HG03442 (cell line): ENCODE measurements at regions not wholly inside any gene's neighbourhood (a gene's known extent, or its start where the extent isn't known, plus 50 kb on each side); places are given as distances from the start of the nearest gene placed in this dataset.
"Not testable (repeated sequence)": the region's sequence is repeated elsewhere in the genome, so short reads cannot be mapped to it uniquely, and the experiment has no call there.

Experiments
- ATAC-seq: cut with Tn5 transposase; IDR thresholded peaks from one replicate; pipeline ENCODE4 v1.9.1; 2021; ENCODE audit warnings: mild to moderate bottlenecking, moderate library complexity; ENCODE audit not compliant: unreplicated experiment

DNA sequence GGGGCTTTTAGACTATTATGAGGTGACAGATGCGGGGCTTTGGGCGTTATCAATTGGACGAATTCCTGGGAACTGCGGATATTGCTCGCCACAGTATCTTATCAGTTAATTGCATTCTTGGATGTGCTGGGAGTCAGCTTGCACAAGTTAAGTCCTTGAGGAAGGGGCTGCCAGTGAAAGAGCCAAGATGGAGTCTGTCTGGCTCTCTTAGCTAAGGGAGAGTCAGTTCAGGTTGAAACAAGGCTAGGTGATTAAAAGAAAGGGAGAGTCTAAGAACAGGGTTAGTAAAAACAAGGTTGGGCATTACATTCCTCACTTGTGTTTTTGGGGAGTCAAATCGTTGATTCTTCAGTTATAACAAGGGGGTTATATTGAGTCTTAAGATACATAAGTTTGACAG is 162.5 kb upstream of the CCZ1B start:
- ATAC-seq = not testable (repeated sequence)

DNA sequence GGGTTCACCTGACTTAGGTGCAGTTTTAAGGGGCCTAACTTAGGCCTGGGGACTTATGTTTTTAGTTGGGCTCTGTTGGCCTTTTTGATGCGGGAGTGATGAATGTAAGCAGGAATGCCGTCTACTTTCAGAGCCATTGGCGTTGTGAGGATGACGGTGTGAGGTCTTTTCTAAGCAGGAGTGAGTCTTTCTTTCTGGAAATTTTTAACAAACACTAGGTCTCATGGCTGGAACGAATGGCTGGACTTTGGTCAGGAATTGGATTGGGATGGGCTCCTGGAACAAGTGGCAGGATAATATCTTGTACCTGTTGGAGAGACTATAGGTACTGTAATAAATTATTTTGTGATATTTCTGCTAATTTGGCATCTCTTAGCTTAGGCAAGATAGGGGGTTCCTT is 163.9 kb upstream of the CCZ1B start:
- ATAC-seq = not testable (repeated sequence)

DNA sequence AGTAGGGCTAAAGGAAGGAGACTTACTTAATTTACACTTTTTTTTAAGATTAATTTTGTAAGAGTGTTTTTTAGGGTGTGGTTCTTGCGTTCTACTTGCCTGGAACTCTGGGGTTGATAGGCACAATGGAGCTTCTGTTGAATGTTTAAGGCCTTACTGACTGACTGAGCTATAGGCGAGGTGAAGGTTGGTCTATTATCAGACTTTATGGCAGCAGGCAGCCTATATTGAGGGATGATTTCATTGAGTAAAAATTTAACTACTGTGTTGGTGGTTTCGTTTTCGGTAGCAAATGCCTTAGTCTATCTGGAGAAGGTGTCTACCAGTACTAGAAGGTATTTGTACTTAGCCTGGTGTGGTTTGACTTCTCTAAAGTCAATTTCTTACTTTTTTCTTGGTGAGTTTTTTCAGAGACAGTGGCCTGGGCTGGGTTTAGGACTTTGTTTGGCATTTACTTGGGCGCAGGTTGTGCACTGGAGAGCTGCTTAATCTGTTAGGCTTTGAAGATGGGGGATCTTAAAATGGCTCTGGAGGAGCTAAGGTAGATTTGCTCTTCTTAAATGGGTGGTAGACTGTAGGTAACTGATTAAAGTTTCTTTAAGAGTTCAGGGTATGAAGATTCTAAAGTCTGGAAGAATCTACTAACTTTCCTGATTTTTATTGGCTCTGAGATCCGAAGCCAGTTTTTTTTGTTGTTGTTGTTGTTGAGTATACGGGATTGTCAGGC is 164.5 kb upstream of the CCZ1B start:
- not testable (repeated sequence) for ATAC-seq

DNA sequence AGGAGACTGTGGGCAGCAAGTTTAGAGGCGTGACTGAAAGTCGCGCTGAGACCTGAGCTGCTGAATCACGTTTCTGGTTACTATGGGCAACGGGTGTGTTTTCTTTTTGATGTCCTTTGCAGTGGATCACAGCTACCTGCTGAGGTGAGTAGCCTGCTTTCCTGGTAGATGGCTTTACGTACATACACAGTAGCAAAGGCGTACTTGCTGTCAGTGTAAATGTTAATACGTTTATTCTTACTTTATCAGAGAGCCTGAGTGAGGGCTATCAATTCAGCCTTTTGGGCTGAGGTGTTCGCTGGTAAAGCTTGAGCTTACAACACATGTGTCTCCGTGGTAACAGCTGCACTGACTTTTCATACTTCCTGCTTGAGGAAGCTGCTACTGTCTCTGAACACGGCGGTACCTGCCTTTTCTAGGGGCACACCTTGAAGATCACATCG is 165.1 kb upstream of the CCZ1B start:
- ATAC-seq = not testable (repeated sequence)

DNA sequence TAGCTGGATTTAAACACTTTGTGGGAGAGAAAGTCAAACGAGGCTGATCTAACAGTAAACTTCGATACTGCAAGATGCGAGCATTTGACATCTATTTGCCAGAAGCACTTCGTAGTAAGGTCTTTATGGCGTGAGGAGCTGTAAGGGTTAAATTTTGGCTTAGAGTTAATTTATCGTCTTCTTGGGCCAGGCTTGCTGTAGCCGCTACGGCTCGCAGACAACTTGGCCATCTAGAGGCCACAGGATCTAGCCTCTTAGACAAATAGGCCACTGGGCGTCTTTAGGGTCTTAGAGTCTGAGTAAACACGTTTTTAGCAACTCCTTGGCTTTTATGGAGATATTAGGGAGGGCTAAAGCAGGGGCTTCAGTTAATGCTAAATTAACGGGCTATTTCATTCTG is 165.6 kb upstream of the CCZ1B start:
- not testable (repeated sequence) for ATAC-seq

DNA sequence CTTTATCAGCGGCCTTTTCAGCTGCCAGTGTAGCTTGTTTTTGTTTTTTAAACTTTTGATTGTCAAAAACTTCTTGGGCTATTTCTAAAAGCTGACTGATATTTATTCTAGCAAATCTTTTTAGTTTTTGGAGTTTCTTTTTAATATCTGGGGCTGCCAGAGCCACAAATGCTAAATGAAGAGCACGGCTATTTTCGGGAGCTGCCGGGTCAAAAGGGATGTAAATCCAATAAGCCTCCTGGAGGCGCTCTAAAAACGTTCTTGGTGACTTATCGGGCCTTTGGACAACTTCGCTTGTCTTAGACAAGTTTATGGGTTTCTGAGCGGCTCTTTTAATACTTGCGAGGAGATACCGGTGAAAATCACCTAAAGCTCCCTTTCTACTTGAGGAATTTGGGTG is 166.1 kb upstream of the CCZ1B start:
- ATAC-seq = not testable (repeated sequence)

DNA sequence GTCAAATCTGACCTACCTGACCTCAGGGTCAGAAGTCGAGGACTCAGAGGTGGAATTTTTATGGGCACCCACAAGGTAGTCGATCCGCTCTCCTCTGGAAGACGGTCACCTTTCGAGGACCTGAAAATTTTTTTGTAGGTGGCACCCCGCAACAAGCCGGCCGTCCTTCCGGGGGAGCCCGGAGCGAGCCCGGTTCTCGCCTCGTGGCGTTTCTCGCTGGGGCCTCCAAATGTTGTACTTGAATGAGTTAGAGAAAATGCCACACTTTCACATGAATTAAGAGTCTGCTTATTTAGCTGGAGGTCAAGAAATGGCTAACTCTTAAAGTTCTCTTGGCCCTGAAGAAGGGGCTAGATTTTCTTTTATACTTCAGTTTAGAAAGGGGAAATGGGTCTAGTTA is 169.0 kb upstream of the CCZ1B start:
- not testable (repeated sequence) for ATAC-seq

DNA sequence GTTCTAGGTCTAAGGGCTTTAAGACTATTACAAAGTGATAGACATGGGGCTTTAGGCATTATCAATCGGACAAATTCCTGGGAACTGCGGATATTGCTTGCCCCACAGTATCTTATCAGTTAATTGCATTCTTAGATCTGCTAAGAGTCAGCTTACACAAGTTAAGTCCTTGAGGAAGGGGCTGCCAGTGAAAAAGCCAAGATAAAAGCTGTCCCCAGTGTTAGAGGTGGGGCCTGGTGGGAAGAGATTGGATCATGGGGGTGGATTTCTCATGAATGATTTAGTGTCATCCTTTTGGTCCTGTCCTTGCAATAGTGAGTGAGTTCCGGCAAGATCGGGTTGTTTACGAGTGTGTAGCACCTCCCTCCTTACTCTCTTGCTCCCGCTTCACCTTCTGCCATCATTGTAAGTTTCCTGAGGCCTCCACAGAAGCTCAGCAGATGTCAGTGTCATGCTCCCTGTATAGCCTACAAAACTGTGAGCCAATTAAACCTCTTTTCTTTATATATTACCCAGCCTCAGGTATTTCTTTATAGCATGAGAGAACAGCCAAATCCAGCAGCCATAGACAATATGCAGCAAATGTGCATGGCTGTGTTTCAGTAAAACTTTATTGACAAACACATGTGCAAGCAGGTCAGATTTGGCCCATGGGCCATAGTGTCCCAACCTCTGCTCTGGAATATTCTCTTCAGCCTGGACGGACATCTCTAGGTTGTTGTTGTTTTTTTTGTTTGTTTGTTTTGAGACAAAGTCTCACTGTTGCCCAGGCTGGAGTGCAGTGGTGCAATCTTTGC is 169.6 kb upstream of the CCZ1B start:
- not testable (repeated sequence) for ATAC-seq

DNA sequence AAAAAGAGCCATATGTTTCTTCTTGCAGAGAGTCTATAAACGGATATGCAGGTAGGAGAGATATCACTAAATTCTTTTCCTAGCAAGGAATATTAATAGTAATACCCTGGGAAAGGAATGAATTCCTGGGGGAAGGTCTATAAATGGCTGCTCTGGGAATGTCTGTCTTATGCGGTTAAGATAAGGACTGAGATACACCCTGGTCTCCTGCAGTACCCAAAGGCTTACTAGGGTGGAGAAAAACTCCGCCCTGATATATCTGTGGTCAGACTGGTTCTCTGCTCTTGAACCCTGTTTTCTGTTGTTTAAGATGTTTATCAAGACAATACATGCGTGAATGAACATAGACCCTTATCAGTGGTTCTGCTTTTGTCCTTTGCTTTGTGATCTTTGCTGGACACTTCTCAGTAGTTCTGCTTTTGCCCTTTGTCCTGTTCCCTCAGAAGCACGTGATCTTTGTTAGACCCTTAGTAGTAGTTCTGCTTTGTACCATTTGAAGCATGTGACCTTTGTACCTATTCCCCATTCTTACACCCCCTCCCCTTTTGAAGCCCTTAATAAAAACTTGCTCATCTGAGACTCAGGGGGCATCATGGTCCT is 173.1 kb upstream of the CCZ1B start:
- ATAC-seq = not testable (repeated sequence)

DNA sequence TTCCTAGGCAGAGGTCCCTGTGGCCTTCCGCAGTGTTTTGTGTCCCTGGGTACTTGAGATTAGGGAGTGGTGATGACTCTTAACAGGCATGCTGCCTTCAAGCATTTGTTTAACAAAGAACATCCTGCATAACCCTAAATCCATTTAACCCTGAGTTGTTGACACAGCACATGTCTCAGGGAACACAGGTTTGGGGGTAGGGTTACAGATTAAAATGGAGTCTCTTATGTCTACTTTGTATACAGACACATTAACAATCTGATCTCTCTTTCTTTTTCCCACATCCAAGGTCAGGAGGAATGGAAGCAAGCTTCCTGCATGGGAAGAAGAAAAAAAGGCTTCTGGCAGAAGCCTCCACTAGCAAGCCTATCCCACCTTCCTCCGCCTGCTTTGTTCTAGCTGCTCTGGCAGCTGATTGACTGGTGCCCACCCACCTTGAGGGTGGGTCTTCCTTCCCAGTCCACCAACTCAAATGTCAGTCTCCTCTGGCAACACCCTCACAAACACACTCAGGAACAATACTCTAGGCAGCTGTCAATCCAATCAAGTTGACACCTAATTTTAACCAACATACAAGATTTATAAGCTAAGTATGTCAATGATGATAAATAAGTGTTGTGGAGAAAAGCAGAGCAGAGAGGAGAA is 176.5 kb upstream of the CCZ1B start:
- no peak for ATAC-seq

DNA sequence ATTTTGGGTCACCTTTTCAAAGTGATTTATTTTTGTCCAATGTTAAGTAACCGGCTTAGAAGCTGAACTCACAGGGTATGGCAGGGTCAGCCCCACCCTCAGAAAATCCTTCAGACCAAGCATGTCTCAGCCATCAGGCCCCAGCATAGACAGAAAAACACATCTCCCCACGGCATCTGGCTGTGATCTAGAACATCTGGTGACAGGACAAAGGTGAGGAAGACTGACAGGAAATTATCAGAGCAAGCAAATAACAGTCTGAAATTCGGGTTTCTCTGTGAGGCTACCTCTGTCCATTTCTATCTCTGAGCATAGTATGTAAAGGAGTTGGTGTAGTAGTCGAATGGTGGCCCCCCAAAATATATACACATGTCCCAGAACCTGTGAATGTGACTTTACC is 177.0 kb upstream of the C1GALT1 start:
- ATAC-seq = no peak

DNA sequence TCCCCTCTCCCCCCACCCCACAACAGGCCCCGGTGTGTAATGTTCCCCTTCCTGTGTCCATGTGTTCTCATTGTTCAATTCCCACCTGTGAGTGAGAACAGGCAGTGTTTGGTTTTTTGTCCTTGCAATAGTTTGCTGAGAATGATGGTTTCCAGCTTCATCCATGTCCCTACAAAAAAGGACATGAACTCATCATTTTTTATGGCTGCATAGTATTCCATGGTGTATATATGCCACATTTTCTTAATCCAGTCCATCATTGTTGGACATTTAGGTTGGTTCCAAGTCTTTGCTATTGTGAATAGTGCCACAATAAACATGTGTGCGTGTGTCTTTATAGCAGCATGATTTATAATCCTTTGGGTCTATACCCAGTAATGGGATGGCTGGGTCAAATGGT is 176.4 kb upstream of the C1GALT1 start:
- not testable (repeated sequence) for ATAC-seq

DNA sequence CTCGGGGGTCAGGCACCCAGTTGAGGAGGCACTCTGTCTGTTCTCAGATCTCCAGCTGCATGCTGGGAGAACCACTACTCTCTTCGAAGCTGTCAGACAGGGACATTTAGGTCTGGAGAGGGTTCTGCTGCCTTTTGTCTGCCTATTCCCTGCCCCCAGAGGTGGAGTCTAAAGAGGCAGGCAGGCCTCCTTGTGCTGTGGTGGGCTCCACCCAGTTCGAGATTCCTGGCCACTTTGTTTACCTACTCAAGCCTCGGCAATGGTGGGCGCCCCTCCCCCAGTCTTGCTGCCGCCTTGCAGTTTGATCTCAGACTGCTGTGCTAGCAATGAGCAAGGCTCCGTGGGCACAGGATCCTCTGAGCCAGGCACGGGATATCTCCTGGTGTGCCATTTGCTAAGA is 171.1 kb upstream of the C1GALT1 start:
- ATAC-seq = not testable (repeated sequence)

DNA sequence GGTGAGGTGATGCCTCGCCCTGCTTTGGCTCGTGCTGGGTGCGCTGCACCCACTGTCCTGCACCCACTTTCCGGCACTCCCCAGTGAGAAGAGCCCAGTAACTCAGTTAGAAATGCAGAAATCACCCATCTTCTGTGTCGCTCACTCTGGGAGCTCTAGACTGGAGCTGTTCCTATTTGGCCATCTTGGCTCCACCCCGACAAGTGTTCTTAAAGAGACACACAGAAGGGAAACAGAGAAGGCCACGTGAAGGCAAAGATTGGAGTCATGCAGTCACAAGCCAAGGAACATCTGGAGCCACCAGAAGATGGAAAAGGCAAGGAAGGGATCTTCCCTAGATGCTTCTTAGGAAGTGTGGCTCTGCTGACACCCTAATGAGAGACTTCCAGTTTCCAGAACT is 170.6 kb upstream of the C1GALT1 start:
- not testable (repeated sequence) for ATAC-seq

DNA sequence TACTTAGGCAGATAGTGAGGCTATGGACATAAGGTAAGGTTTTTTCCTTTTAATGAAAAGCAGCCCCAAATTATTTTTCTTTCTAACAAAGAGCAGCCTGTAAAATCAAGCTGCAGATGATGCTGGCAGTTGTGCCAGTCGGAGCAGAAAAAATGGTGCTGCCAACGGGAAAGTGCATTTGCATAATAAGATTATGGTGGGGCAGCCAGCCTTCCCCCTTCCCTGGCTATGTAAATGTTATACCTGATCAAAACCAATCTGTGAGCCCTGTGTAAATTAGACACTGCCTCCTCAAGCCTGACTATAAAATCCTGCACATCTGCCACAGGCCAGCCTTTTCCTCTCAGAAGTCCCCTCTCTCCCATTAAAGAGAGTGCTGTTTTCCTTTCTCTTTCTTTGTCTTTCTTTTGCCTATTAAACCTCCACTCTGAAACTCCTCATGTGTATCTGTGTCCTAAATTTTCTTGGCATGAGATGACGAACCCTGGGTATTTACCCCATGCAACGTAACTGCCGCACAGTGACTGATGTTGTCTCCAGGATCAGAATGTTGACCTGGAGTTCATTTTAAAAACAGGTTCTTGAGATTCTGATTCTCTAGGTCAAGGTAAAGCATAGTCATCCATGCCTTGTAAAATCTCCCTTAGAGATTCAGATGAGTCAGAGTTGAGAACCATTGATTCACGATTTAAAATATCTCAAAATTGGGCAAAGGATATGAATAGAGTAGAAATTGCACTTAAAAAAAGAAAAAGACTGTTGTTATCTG is 167.3 kb upstream of the C1GALT1 start:
- no peak for ATAC-seq

DNA sequence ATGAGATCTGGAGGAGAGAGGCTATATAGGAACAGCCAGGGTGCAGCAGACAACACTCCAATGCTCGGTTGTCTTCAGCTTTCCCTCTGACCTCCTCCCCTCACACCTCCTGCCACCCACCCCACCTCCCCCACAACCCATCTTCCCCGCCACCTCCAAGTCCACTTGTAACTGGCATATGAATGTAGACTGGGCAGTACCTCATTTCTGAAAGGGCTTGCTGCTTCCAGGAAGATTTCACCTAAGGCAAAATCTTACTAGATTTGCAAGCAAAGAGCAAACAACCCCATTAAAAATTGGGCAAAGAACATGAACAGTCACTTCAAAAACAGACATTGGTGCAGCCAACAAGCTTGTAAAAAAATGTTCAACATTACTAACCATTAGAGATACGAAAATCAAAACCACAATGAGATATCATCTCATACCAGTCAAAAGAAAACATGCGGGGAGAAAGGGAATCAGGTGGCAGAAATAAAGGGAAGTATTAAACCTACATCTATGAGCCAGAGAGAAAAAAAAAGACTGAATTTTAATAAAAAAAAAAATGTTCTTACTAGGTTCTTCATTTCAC is 164.6 kb upstream of the C1GALT1 start:
- no peak for ATAC-seq

DNA sequence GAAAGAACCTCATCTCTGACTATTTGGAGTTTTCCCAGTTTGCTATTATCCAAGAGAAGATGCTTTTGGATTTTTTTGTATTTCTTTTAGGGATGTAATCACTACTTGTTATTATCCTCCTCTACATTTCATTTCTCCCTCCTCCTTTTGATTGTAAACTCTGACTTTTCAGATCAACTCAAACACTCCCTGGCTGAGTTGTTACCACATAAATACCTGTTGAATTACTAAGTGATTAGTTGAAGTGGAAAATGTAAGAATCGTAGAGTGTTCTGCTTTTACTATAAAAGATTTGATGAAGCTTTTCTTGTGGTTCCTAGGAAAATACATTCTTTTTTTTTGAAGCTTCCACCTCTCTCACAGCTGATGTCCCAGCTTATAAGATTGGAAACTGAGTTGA is 164.1 kb upstream of the C1GALT1 start:
- no peak for ATAC-seq

DNA sequence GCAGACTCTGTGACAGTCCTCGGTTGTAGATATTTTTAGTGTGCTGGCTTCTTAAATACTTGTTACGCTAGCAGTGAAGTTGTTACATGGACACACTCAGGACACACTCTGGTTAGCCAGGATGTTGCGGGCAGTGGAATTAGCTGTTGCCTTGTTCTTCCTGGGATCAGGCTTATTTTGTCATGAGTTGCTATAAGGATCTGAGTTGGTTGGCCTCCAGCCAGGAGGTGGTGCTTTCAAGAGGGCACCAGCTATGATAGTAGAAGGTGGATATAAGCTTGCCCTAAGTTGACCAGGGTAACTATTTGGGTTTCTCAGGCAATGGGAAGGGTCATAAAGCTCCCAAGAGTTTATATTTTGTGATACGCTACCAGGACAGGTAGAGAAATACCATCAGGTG is 150.1 kb upstream of the C1GALT1 start:
- no peak for ATAC-seq

DNA sequence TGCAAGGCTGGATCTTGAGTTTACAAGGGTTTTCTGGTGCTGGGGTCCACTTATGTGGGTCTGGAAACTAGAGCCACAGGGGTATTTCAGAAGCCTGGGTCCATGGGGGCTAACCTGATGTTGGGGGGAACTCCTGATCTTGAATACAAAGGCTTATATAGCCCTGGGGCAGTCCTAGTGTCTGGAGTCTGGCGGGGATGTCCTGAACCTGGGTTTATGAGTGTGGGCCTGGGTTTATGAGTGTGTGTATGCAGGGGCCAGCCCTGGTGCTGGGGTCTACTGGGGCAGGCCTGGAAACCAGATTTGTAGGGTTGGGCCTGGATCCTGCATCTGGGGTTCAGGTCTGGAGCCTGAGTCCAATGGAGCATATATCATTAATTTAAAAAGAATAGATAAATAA is 146.5 kb upstream of the C1GALT1 start:
- ATAC-seq = no peak

DNA sequence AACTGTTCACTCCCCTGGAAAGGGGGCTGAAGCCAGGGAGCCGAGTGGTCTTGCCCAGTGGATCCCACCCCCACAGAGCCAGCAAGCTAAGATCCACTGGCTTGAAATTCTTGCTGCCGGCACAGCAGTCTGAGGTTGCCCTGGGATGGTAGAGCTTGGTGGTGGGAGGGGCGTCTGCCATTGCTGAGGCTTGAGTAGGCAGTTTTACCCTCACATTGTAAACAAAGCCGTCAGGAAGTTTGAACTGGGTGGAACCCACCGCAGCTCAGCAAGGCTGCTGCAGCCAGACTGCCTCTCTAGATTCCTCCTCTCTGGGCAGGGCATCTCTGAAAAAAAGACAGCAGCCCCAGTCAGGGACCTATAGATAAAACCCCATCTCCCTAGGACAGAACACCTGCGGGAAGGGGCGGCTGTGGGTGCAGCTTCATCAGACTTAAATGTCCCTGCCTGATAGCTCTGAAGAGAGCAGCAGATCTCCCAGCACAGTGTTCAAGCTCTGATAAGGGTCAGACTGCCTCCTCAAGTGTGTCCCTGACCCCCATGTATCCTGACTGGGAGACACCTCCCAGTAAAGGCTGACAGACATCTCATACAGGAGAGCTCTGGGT is 140.0 kb upstream of the C1GALT1 start:
- not testable (repeated sequence) for ATAC-seq
